ENCODE measurements at regions not wholly inside any gene's neighbourhood (a gene's known extent, or its start where the extent isn't known, plus 50 kb on each side); places are given as distances from the start of the nearest gene placed in this dataset.
"Not testable (repeated sequence)": the region's sequence is repeated elsewhere in the genome, so short reads cannot be mapped to it uniquely, and the experiment has no call there.

DNA sequence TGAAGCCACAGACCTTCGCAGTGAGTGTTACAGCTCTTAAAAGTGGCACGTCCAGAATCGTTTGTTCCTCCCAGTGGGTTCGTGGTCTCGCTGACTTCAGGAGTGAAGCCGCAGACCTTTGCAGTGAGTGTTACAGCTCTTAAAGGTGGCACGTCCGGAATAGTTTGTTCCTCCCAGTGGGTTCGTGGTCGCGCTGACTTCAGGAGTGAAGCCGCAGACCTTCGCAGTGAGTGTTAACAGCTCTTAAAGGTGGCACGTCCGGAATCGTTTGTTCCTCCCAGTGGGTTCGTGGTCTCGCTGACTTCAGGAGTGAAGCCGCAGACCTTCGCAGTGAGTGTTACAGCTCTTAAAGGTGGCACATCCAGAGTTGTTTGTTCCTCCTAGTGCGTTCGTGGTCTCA lies 91.1 kb downstream of the EBLN2 start:
- not testable (repeated sequence) for TF ChIP-seq ZSCAN20 (CRISPR knock-in tag; IDR thresholded peaks at IDR 0.05); NFE2L2 (conservative IDR thresholded peaks at IDR 0.05; ENCODE audit: low read length); POLR2A (IDR thresholded peaks at IDR 0.05; ENCODE audit: low read length); CBX2 (IDR thresholded peaks at IDR 0.05; ENCODE audit: borderline replicate concordance, low read depth); CBX8 (IDR thresholded peaks at IDR 0.05); EP300 (IDR thresholded peaks at IDR 0.05); HOXB5 (CRISPR knock-in tag; IDR thresholded peaks at IDR 0.05); ESRRA (IDR thresholded peaks at IDR 0.05; ENCODE audit: borderline replicate concordance, low read length); RCOR1 (IDR thresholded peaks at IDR 0.05; ENCODE audit: low read depth, low read length); RFX5 (IDR thresholded peaks at IDR 0.05)
- TF ChIP-seq, protein P1, sequence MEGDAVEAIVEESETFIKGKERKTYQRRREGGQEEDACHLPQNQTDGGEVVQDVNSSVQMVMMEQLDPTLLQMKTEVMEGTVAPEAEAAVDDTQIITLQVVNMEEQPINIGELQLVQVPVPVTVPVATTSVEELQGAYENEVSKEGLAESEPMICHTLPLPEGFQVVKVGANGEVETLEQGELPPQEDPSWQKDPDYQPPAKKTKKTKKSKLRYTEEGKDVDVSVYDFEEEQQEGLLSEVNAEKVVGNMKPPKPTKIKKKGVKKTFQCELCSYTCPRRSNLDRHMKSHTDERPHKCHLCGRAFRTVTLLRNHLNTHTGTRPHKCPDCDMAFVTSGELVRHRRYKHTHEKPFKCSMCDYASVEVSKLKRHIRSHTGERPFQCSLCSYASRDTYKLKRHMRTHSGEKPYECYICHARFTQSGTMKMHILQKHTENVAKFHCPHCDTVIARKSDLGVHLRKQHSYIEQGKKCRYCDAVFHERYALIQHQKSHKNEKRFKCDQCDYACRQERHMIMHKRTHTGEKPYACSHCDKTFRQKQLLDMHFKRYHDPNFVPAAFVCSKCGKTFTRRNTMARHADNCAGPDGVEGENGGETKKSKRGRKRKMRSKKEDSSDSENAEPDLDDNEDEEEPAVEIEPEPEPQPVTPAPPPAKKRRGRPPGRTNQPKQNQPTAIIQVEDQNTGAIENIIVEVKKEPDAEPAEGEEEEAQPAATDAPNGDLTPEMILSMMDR (IDR thresholded peaks at IDR 0.05): not testable (repeated sequence)
- TF ChIP-seq, protein P2, sequence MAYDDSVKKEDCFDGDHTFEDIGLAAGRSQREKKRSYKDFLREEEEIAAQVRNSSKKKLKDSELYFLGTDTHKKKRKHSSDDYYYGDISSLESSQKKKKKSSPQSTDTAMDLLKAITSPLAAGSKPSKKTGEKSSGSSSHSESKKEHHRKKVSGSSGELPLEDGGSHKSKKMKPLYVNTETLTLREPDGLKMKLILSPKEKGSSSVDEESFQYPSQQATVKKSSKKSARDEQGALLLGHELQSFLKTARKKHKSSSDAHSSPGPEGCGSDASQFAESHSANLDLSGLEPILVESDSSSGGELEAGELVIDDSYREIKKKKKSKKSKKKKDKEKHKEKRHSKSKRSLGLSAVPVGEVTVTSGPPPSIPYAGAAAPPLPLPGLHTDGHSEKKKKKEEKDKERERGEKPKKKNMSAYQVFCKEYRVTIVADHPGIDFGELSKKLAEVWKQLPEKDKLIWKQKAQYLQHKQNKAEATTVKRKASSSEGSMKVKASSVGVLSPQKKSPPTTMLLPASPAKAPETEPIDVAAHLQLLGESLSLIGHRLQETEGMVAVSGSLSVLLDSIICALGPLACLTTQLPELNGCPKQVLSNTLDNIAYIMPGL (CRISPR knock-in tag; IDR thresholded peaks at IDR 0.05; ENCODE audit: borderline replicate concordance): not testable (repeated sequence)
- TF ChIP-seq, protein P3, sequence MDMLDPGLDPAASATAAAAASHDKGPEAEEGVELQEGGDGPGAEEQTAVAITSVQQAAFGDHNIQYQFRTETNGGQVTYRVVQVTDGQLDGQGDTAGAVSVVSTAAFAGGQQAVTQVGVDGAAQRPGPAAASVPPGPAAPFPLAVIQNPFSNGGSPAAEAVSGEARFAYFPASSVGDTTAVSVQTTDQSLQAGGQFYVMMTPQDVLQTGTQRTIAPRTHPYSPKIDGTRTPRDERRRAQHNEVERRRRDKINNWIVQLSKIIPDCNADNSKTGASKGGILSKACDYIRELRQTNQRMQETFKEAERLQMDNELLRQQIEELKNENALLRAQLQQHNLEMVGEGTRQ (IDR thresholded peaks at IDR 0.05): not testable (repeated sequence)
- TF ChIP-seq, protein P4, sequence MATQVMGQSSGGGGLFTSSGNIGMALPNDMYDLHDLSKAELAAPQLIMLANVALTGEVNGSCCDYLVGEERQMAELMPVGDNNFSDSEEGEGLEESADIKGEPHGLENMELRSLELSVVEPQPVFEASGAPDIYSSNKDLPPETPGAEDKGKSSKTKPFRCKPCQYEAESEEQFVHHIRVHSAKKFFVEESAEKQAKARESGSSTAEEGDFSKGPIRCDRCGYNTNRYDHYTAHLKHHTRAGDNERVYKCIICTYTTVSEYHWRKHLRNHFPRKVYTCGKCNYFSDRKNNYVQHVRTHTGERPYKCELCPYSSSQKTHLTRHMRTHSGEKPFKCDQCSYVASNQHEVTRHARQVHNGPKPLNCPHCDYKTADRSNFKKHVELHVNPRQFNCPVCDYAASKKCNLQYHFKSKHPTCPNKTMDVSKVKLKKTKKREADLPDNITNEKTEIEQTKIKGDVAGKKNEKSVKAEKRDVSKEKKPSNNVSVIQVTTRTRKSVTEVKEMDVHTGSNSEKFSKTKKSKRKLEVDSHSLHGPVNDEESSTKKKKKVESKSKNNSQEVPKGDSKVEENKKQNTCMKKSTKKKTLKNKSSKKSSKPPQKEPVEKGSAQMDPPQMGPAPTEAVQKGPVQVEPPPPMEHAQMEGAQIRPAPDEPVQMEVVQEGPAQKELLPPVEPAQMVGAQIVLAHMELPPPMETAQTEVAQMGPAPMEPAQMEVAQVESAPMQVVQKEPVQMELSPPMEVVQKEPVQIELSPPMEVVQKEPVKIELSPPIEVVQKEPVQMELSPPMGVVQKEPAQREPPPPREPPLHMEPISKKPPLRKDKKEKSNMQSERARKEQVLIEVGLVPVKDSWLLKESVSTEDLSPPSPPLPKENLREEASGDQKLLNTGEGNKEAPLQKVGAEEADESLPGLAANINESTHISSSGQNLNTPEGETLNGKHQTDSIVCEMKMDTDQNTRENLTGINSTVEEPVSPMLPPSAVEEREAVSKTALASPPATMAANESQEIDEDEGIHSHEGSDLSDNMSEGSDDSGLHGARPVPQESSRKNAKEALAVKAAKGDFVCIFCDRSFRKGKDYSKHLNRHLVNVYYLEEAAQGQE (IDR thresholded peaks at IDR 0.05): not testable (repeated sequence)

Data from A549 (cell line).